Spinal cord (tissue), 9 donors: ENCODE measurements at regions not wholly inside any gene's neighbourhood (a gene's known extent, or its start where the extent isn't known, plus 50 kb on each side); places are given as distances from the start of the nearest gene placed in this dataset.
A peak's percentile ranks its signal among the peaks of the same experiment; 100 is the strongest.
"Not testable (repeated sequence)": the region's sequence is repeated elsewhere in the genome, so short reads cannot be mapped to it uniquely, and the experiment has no call there.

Source experiments
- DNase-seq, 6 donors: peaks; one replicate each; pipeline versions ENCODE4 v3.0.0 to v3.0.0-alpha.2; 2013 to 2015; ENCODE audit warnings: low spot score in 6 of 6, low read depth in 4 of 6
- H3K27ac ChIP-seq: one replicate; pipeline ENCODE4 v1.5.1; 2013; ENCODE audit warnings: low read depth, low read length, control low read depth
- H3K27me3 ChIP-seq: one replicate; pipeline ENCODE4 v1.6.1; 2013; ENCODE audit warnings: low read length; ENCODE audit not compliant: control insufficient read depth, insufficient read depth
- H3K36me3 ChIP-seq: one replicate; pipeline ENCODE4 v1.6.1; 2013; ENCODE audit warnings: low read length; ENCODE audit not compliant: control insufficient read depth, insufficient read depth
- H3K4me1 ChIP-seq: one replicate; pipeline ENCODE4 v1.6.1; 2013; ENCODE audit warnings: low read length; ENCODE audit not compliant: control insufficient read depth, insufficient read depth
- H3K4me3 ChIP-seq: one replicate; pipeline ENCODE4 v1.5.1; 2013; ENCODE audit warnings: low read depth, low read length, control low read depth
- H3K9me3 ChIP-seq: one replicate; pipeline ENCODE4 v1.6.1; 2013; ENCODE audit warnings: low read length; ENCODE audit not compliant: control insufficient read depth, insufficient read depth
- WGBS: methylation state at CpG from one replicate; pipeline ENCODE4 v1.1.5; 2013; ENCODE audit warnings: missing lambda C conversion rate; ENCODE audit not compliant: insufficient coverage; 5-methylcytosine and 5-hydroxymethylcytosine counted together
- donor health status: healthy.

- Histone ChIP-seq H3K27me3 (no peaks in the 10 kb centered on the region), H3K9me3 (no peaks in the 10 kb centered on the region), H3K36me3 (no peaks in the 10 kb centered on the region), H3K4me3 (no peak overlapping the region), H3K4me1 (no peaks in the 10 kb centered on the region), H3K27ac (no peak overlapping the region)
- WGBS = no CpG with 5 or more reads among the region's 2 CpGs
- DNase-seq = no peak
Observed at GRCh38 chr10:90079819-90080218, 378.4 kb downstream of the KIF20B start.

- WGBS = 86% methylated on average over 1 of the region's 2 CpGs
- H3K36me3 ChIP-seq, H3K4me3 ChIP-seq, DNase-seq, H3K27me3 ChIP-seq, H3K27ac ChIP-seq, H3K4me1 ChIP-seq, H3K9me3 ChIP-seq: not testable (repeated sequence)
Observed at GRCh38 chr10:90086606-90087190, 385.3 kb downstream of the KIF20B start.

- Histone ChIP-seq H3K36me3 (no peaks in the 10 kb centered on the region), H3K9me3 (no peaks in the 10 kb centered on the region), H3K27me3 (no peaks in the 10 kb centered on the region), H3K27ac (no peak overlapping the region), H3K4me1 (no peaks in the 10 kb centered on the region), H3K4me3 (no peak overlapping the region)
- WGBS = no CpG with 5 or more reads among the region's 2 CpGs
- peak in 1 of 6 donors; percentile 30 for DNase-seq
Observed at GRCh38 chr10:90087197-90088023, 386.0 kb downstream of the KIF20B start.

DNA sequence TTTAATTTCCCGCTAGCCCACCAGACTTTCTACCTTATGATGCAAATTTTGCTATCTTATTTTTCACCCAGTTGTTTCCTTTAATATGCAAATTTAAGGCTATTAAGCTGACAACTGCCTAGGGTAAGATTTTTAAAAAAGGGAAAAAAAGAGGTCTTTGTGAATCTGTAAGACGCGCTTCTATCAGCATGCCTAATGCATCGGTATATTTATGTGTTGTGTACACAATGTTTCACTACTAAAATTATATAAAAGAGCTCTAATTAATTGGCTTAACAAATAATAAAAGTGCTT is 386.6 kb downstream of the KIF20B start:
- Histone ChIP-seq H3K27me3 (no peaks in the 10 kb centered on the region), H3K4me3 (no peak overlapping the region), H3K4me1 (no peaks in the 10 kb centered on the region), H3K36me3 (no peaks in the 10 kb centered on the region), H3K9me3 (no peaks in the 10 kb centered on the region), H3K27ac (no peak overlapping the region)
- DNase-seq = peak in 1 of 6 donors; percentile 42
- WGBS = no CpG with 5 or more reads among the region's 4 CpGs

DNA sequence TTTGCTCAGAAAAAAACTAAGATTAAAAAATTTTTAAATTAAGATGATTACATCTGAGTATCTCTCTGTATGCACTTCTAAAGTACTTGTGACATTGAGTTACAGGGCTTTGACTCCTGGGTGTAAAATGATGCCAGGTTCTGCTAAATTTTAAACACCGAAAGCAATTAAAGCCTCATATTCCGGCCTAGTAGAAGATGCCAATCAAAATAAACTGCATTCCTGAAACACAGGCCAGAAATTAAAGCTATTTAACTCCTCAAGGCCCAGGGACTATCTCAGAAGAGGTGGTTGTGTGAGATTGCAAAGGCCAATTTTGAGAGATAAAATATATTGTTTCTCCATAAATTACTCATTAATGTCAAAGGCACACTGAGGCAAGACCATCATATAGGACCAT is 388.3 kb downstream of the KIF20B start:
- Histone ChIP-seq H3K4me1 (no peaks in the 10 kb centered on the region), H3K27ac (no peak overlapping the region), H3K27me3 (no peaks in the 10 kb centered on the region), H3K4me3 (no peak overlapping the region), H3K9me3 (no peaks in the 10 kb centered on the region), H3K36me3 (no peaks in the 10 kb centered on the region)
- no CpG with 5 or more reads among the region's 2 CpGs for WGBS
- no peak for DNase-seq

GRCh38 chr10:90096196-90096595 is 394.8 kb downstream of the KIF20B start:
- no peaks in the 10 kb centered on the region for H3K4me1 ChIP-seq
- H3K27ac ChIP-seq = no peak overlapping the region
- H3K9me3 ChIP-seq = no peaks in the 10 kb centered on the region
- H3K36me3 ChIP-seq = no peaks in the 10 kb centered on the region
- DNase-seq = no peak
- H3K27me3 ChIP-seq = no peaks in the 10 kb centered on the region
- WGBS = no CpG with 5 or more reads among the region's 5 CpGs
- no peak overlapping the region for H3K4me3 ChIP-seq

GRCh38 chr10:90107581-90107980 is 406.2 kb downstream of the KIF20B start:
- H3K4me3 ChIP-seq, H3K9me3 ChIP-seq, H3K36me3 ChIP-seq, H3K27ac ChIP-seq, DNase-seq, H3K4me1 ChIP-seq, H3K27me3 ChIP-seq: not testable (repeated sequence)

- H3K4me3 ChIP-seq = no peak overlapping the region
- H3K36me3 ChIP-seq = no peaks in the 10 kb centered on the region
- H3K9me3 ChIP-seq = no peaks in the 10 kb centered on the region
- no peak overlapping the region for H3K27ac ChIP-seq
- no CpG with 5 or more reads among the region's 1 CpG for WGBS
- DNase-seq = no peak
- H3K4me1 ChIP-seq = no peaks in the 10 kb centered on the region
- H3K27me3 ChIP-seq = no peaks in the 10 kb centered on the region
Observed at GRCh38 chr10:90111671-90112070, 410.3 kb downstream of the KIF20B start.

DNA sequence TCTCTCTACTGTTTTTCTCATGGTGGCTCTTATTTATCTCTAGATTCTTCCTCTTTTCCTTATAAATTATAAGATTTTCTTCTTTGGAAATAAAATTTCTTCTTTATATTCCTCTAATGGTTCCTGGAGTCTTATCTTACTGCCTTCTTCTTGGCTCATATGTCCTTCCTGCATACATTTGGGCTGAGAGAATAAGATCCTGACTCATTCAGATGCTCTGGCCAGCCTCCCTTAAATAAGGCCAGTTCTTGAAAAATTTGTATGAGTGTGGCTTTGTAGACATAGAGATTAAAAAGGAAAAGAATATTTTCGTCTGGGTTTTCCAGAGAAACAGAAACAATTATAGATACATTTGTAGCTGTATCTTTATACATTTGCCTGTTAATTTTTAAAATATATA is 411.3 kb downstream of the KIF20B start:
- Histone ChIP-seq H3K27ac (no peak overlapping the region), H3K36me3 (no peaks in the 10 kb centered on the region), H3K9me3 (no peaks in the 10 kb centered on the region), H3K27me3 (no peaks in the 10 kb centered on the region), H3K4me1 (no peaks in the 10 kb centered on the region), H3K4me3 (no peak overlapping the region)
- WGBS = no CpG with 5 or more reads among the region's 1 CpG
- DNase-seq = no peak

DNA sequence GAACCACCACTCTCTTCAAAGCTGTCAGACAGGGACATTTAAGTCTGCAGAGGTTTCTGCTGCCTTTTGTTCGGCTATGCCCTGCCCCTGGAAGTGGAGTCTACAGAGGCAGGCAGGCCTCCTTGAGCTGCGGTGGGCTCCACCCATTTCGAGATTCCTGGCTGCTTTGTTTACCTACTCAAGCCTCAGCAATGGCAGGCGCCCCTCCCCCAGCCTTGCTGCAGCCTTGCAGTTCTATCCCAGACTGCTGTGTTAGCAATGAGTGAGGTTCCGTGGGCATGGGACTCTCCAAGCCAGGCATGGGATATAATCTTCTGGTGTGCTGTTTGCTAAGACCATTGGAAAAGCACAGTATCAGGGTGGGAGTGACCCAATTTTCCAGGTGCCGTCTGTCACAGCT is 417.2 kb downstream of the KIF20B start:
- DNase-seq, H3K36me3 ChIP-seq, H3K9me3 ChIP-seq, H3K4me3 ChIP-seq, H3K4me1 ChIP-seq, H3K27ac ChIP-seq, H3K27me3 ChIP-seq: not testable (repeated sequence)
- WGBS = 96% methylated on average over 3 of the region's 6 CpGs
